Aorta (tissue), 5 donors: ENCODE measurements at regions not wholly inside any gene's neighbourhood (a gene's known extent, or its start where the extent isn't known, plus 50 kb on each side); places are given as distances from the start of the nearest gene placed in this dataset.
"Not testable (repeated sequence)": the region's sequence is repeated elsewhere in the genome, so short reads cannot be mapped to it uniquely, and the experiment has no call there.

Experiments used
- ATAC-seq: fragments of 200-7000 bp; cut with Tn5 transposase; one replicate; pipeline ENCODE4 v1.9.1; 2022; ENCODE audit warnings: moderate library complexity; ENCODE audit not compliant: low FRiP score
- DNase-seq, 2 donors: peaks; one replicate each; pipeline ENCODE4 v3.0.0-alpha.2; 2020
- H3K27ac ChIP-seq, 2 donors: one replicate each; pipeline ENCODE4 v1.5.1; 2013; ENCODE audit warnings: low read length in 2 of 2, mild to moderate bottlenecking in 2 of 2, moderate library complexity in 2 of 2, control low read depth in 1 of 2, inconsistent platforms in 1 of 2, low read depth in 1 of 2
- H3K27me3 ChIP-seq, 2 donors: one replicate each; pipeline ENCODE4 v1.6.1; 2013; ENCODE audit warnings: control low read depth in 1 of 2, low read length in 1 of 2, mild to moderate bottlenecking in 1 of 2, moderate library complexity in 1 of 2; ENCODE audit not compliant: insufficient read depth in 2 of 2, control insufficient read depth in 1 of 2
- H3K36me3 ChIP-seq, 2 donors: one replicate each; pipeline ENCODE4 v1.6.1; 2013; ENCODE audit warnings: control low read depth in 1 of 2, low read length in 1 of 2, mild to moderate bottlenecking in 1 of 2; ENCODE audit not compliant: insufficient read depth in 2 of 2, control insufficient read depth in 1 of 2
- H3K4me1 ChIP-seq, 2 donors: one replicate each; pipeline ENCODE4 v1.6.1; 2013; ENCODE audit warnings: low read length in 2 of 2, control low read depth in 1 of 2, mild to moderate bottlenecking in 1 of 2, moderate library complexity in 1 of 2; ENCODE audit not compliant: insufficient read depth in 2 of 2, control insufficient read depth in 1 of 2
- H3K4me3 ChIP-seq, 2 donors: one replicate each; pipeline ENCODE4 v1.5.1; 2013; ENCODE audit warnings: low read length in 2 of 2, control low read depth in 1 of 2, mild to moderate bottlenecking in 1 of 2
- H3K9me3 ChIP-seq: one replicate; pipeline ENCODE4 v1.6.1; 2013; ENCODE audit warnings: mild to moderate bottlenecking, low read length; ENCODE audit not compliant: control insufficient read depth
- WGBS, 2 donors: extraction: QIAGEN DNeasy Blood & Tissue Kit; methylation state at CpG; one replicate each; pipeline ENCODE4 v1.1.7; 2013; 5-methylcytosine and 5-hydroxymethylcytosine counted together
- intact Hi-C, 2 donors: fragments of 100-400 bp; cut with DNase I; formaldehyde crosslinking; loops; one replicate each; pipeline versions ENCODE4 v1.14.2 to v1.15.0; 2022
- donor health status: healthy with polysubstance abuse.
- donor health status: Bipolar disorder and iron deficiency.
- donor health status: DM: no; HTN: no; CAD: no.
- donor health status: DM: no; HTN: no; CAD: no.
- donor health status: DM: yes; HTN: yes; CAD: no.

GRCh38 chr1:67500413-67500959 lies 70.3 kb upstream of the SERBP1 start:
- peak; percentile 89 to 94 for DNase-seq
- WGBS, 2 donors: 2% methylated on average over 18 of the region's 18 CpGs
- no peak overlapping the region for H3K4me3 ChIP-seq
- H3K4me1 ChIP-seq: no peaks in the 10 kb centered on the region
- intact Hi-C loops: loop anchor here (1.0 to 5.0 kb wide), 3 partner anchors 153 to 288 kb away; no protein-coding TSS in a partner anchor
- peak; percentile 94 for ATAC-seq
- no peaks in the 10 kb centered on the region for H3K36me3 ChIP-seq
- H3K9me3 ChIP-seq: no peaks in the 10 kb centered on the region
- H3K27ac ChIP-seq: no peak overlapping the region
- no peaks in the 10 kb centered on the region for H3K27me3 ChIP-seq

GRCh38 chr1:67503974-67504373 lies 73.8 kb upstream of the SERBP1 start:
- Histone ChIP-seq H3K27ac (no peak overlapping the region), H3K4me3 (no peak overlapping the region), H3K4me1 (no peaks in the 10 kb centered on the region), H3K27me3 (no peaks in the 10 kb centered on the region), H3K36me3 (no peaks in the 10 kb centered on the region), H3K9me3 (no peaks in the 10 kb centered on the region)
- no peak for DNase-seq
- intact Hi-C loops: loop anchor here in 1 of 2 donors (5.0 kb wide), 1 partner anchor 292 kb away; no protein-coding TSS in a partner anchor
- 82 to 85% methylated on average over 2 of the region's 2 CpGs for WGBS, 2 donors
- no peak for ATAC-seq

- peaks cover 10% of the 10 kb centered on the region for H3K9me3 ChIP-seq
- 73 to 78% methylated on average over 11 of the region's 11 CpGs for WGBS, 2 donors
- H3K4me3 ChIP-seq, H3K36me3 ChIP-seq, ATAC-seq, H3K4me1 ChIP-seq, intact Hi-C loops, DNase-seq, H3K27me3 ChIP-seq, H3K27ac ChIP-seq: not testable (repeated sequence)
Measured at GRCh38 chr1:67513392-67514294, 83.4 kb upstream of the SERBP1 start.

GRCh38 chr1:67514300-67514699 lies 84.1 kb upstream of the SERBP1 start:
- no peak for ATAC-seq
- WGBS, 2 donors: 77% methylated on average over 4 of the region's 4 CpGs
- DNase-seq: no peak
- Histone ChIP-seq H3K4me3 (no peak overlapping the region), H3K36me3 (no peaks in the 10 kb centered on the region), H3K27me3 (peaks cover 0 to 2% of the 10 kb centered on the region in 2 donors), H3K4me1 (no peaks in the 10 kb centered on the region), H3K9me3 (peaks cover 10% of the 10 kb centered on the region), H3K27ac (no peak overlapping the region)
- intact Hi-C loops: no loop called here

GRCh38 chr1:67514786-67515185 lies 84.6 kb upstream of the SERBP1 start:
- WGBS, 2 donors: 34 to 41% methylated on average over 2 of the region's 2 CpGs
- intact Hi-C loops: no loop called here
- H3K9me3 ChIP-seq: peaks cover 10% of the 10 kb centered on the region

GRCh38 chr1:67515324-67516080 lies 85.3 kb upstream of the SERBP1 start:
- DNase-seq (no peak), ATAC-seq (no peak)
- 69 to 75% methylated on average over 2 of the region's 2 CpGs for WGBS, 2 donors
- Histone ChIP-seq H3K4me3 (no peak overlapping the region), H3K36me3 (no peaks in the 10 kb centered on the region), H3K27me3 (peaks cover 0 to 2% of the 10 kb centered on the region in 2 donors), H3K27ac (no peak overlapping the region), H3K9me3 (peaks cover 10% of the 10 kb centered on the region), H3K4me1 (no peaks in the 10 kb centered on the region)
- intact Hi-C loops: no loop called here

More at GRCh38 chr1:67514786-67515185, 84.6 kb upstream of the SERBP1 start:
- Histone ChIP-seq H3K4me3 (no peak overlapping the region), H3K27me3 (peaks cover 0 to 2% of the 10 kb centered on the region in 2 donors), H3K27ac (no peak overlapping the region), H3K4me1 (no peaks in the 10 kb centered on the region), H3K36me3 (no peaks in the 10 kb centered on the region)
- ATAC-seq (no peak), DNase-seq (no peak)

GRCh38 chr1:67517046-67517445 lies 86.8 kb upstream of the SERBP1 start:
- Histone ChIP-seq H3K9me3 (peaks cover 10% of the 10 kb centered on the region), H3K4me3 (no peak overlapping the region), H3K27me3 (peaks cover 0 to 2% of the 10 kb centered on the region in 2 donors), H3K4me1 (no peaks in the 10 kb centered on the region), H3K27ac (no peak overlapping the region), H3K36me3 (no peaks in the 10 kb centered on the region)
- ATAC-seq: no peak
- intact Hi-C loops: no loop called here
- no peak for DNase-seq

GRCh38 chr1:67522001-67522441 lies 91.8 kb upstream of the SERBP1 start:
- no peaks in the 10 kb centered on the region for H3K36me3 ChIP-seq
- 96 to 99% methylated on average over 4 of the region's 4 CpGs for WGBS, 2 donors
- H3K9me3 ChIP-seq: peaks cover 4% of the 10 kb centered on the region
- H3K4me3 ChIP-seq: no peak overlapping the region
- no peak for ATAC-seq
- DNase-seq: no peak
- intact Hi-C loops: no loop called here
- H3K4me1 ChIP-seq: no peaks in the 10 kb centered on the region
- no peak overlapping the region for H3K27ac ChIP-seq
- H3K27me3 ChIP-seq: no peaks in the 10 kb centered on the region
